B cell (primary cell): ENCODE measurements at regions not wholly inside any gene's neighbourhood (a gene's known extent, or its start where the extent isn't known, plus 50 kb on each side); places are given as distances from the start of the nearest gene placed in this dataset.
"Not testable (repeated sequence)": the region's sequence is repeated elsewhere in the genome, so short reads cannot be mapped to it uniquely, and the experiment has no call there.

Experiments
- CTCF ChIP-seq: fragments of 200-600 bp; IDR thresholded peaks from one replicate; pipeline ENCODE4 v1.8.0; 2022; ENCODE audit warnings: antibody characterized with exemption, mild to moderate bottlenecking
- EZH2 ChIP-seq: IDR thresholded peaks from 2 replicates; pipeline ENCODE4 v1.6.1; 2012; ENCODE audit warnings: borderline replicate concordance, low read depth, mild to moderate bottlenecking, moderate library complexity, low read length; ENCODE audit not compliant: insufficient read depth, poor library complexity, severe bottlenecking

- TF ChIP-seq CTCF, EZH2: not testable (repeated sequence)
These were observed 66.8 kb upstream of the SLC35C1 start for GRCh38 chr11:45738194-45738593.
